HCT116 (cell line): ENCODE measurements at regions not wholly inside any gene's neighbourhood (a gene's known extent, or its start where the extent isn't known, plus 50 kb on each side); places are given as distances from the start of the nearest gene placed in this dataset.

Source experiments
- ATAC-seq: fragments of 200-7000 bp; cut with Tn5 transposase; 2 replicates; pipeline ENCODE4 v1.9.1; 2020; ENCODE audit warnings: mild to moderate bottlenecking, moderate library complexity
- BruUV-seq: library from RNA; stranded (reverse); fragments of 400-500 nt; replicated peaks from 2 replicates; lab custom pipeline; 2021; lab: Mats Ljungman, UMichigan
- CTCF ChIA-PET: fragments of 300-600 bp; sonication (Branson Sonifier 250); formaldehyde crosslinking; loops from one replicate; lab custom pipeline; 2021; ENCODE audit warnings: antibody characterized with exemption; lab: Charles Lee
- POLR2A ChIA-PET: fragments of 300-600, 350-600 bp; sonication (Branson Sonifier 250); formaldehyde crosslinking; loops from one replicate; lab custom pipeline; 2021; ENCODE audit warnings: antibody characterized with exemption; lab: Charles Lee
- RAD21 ChIA-PET, 2 experiments: fragments of 300-600 bp; sonication (Branson Sonifier 250); formaldehyde crosslinking; loops; one replicate each; lab custom pipeline; 2023; ENCODE audit warnings: low total read pairs in 2 of 2; ENCODE audit not compliant: uncharacterized antibody in 2 of 2, unreplicated experiment in 2 of 2, low non-redundant PET in 1 of 2; lab: Charles Lee
- DNase-seq: peaks from one replicate; pipeline ENCODE4 v3.0.0-alpha.2; 2010; ENCODE audit warnings: low read depth, low spot score
- H2AFZ ChIP-seq: fragments of 200-600 bp; shearing (Covaris generic), sonication (generic); 2 replicates; pipeline ENCODE4 v1.6.1; 2017; ENCODE audit warnings: low read depth, mixed run types, mixed read lengths, antibody characterized with exemption, low read length; ENCODE audit not compliant: poor library complexity, severe bottlenecking
- H3K27ac ChIP-seq: 2 replicates; pipeline ENCODE4 v1.5.1; 2012; ENCODE audit warnings: low read depth, low read length
- H3K27me3 ChIP-seq: fragments of 200-600 bp; sonication (generic); 2 replicates; pipeline ENCODE4 v1.6.1; 2016; ENCODE audit warnings: mixed run types, low read length, mixed read lengths; ENCODE audit not compliant: insufficient read depth
- H3K36me3 ChIP-seq, 2 experiments: fragments of 200-500 bp in 1 of 2; fragments of 200-600 bp in 1 of 2; sonication (Bioruptor generic) in 1 of 2; sonication (generic) in 1 of 2; 2 replicates each; pipeline versions ENCODE4 v1.5.1 to v1.6.1; 2014 to 2016; ENCODE audit warnings: low read length in 2 of 2, inconsistent platforms in 1 of 2, mixed read lengths in 1 of 2, mixed run types in 1 of 2; ENCODE audit not compliant: insufficient read depth in 2 of 2, control insufficient read depth in 1 of 2
- H3K4me1 ChIP-seq, 2 experiments: fragments of 200-600 bp in 1 of 2; sonication (generic) in 1 of 2; 2 replicates each; pipeline versions ENCODE4 v1.5.1 to v1.6.1; 2012 to 2017; ENCODE audit warnings: low read length in 2 of 2, inconsistent platforms in 1 of 2, mild to moderate bottlenecking in 1 of 2, mixed read lengths in 1 of 2, mixed run types in 1 of 2, moderate library complexity in 1 of 2; ENCODE audit not compliant: insufficient read depth in 2 of 2, control insufficient read depth in 1 of 2
- H3K4me2 ChIP-seq: fragments of 200-600 bp; sonication (generic); 2 replicates; pipeline ENCODE4 v1.6.1; 2017; ENCODE audit warnings: mixed run types, low read length, mixed read lengths
- H3K4me3 ChIP-seq, 2 experiments: fragments of 200-600 bp in 1 of 2; sonication (generic) in 1 of 2; replicated peaks in 1 of 2; 2 replicates each; pipeline ENCODE4 v1.5.1; 2011 to 2016; ENCODE audit warnings: low read length in 2 of 2, control low read depth in 1 of 2, low read depth in 1 of 2, mild to moderate bottlenecking in 1 of 2, mixed read lengths in 1 of 2, mixed run types in 1 of 2
- H3K79me2 ChIP-seq: fragments of 200-600 bp; sonication (generic); 2 replicates; pipeline ENCODE4 v1.6.1; 2017; ENCODE audit warnings: mild to moderate bottlenecking, mixed run types, low read length, moderate library complexity, mixed read lengths; ENCODE audit not compliant: insufficient read depth
- H3K9ac ChIP-seq: fragments of 200-600 bp; sonication (generic); 2 replicates; pipeline ENCODE4 v1.6.1; 2016; ENCODE audit warnings: low read length, mixed read lengths
- H3K9me2 ChIP-seq: fragments of 200-600 bp; sonication (generic), shearing (Covaris generic); 2 replicates; pipeline ENCODE4 v1.6.1; 2017; ENCODE audit warnings: mixed run types, mild to moderate bottlenecking, moderate library complexity; ENCODE audit not compliant: insufficient read depth
- H3K9me3 ChIP-seq, 2 experiments: fragments of 200-500 bp in 1 of 2; fragments of 200-600 bp in 1 of 2; sonication (Bioruptor generic) in 1 of 2; sonication (generic) in 1 of 2; 2 replicates each; pipeline ENCODE4 v1.6.1; 2014 to 2017; ENCODE audit warnings: low read length in 2 of 2, mixed read lengths in 2 of 2, inconsistent platforms in 1 of 2, low read depth in 1 of 2, mild to moderate bottlenecking in 1 of 2, mixed run types in 1 of 2, moderate library complexity in 1 of 2; ENCODE audit not compliant: control insufficient read depth in 1 of 2, insufficient read depth in 1 of 2
- H4K20me1 ChIP-seq: fragments of 200-600 bp; sonication (generic), shearing (Covaris generic); 2 replicates; pipeline ENCODE4 v1.6.1; 2017; ENCODE audit warnings: mixed run types, mild to moderate bottlenecking, moderate library complexity; ENCODE audit not compliant: insufficient read depth
- CBX3 ChIP-seq: IDR thresholded peaks from 2 replicates; pipeline ENCODE4 v1.6.1; 2012; ENCODE audit warnings: low read depth
- CEBPB ChIP-seq: IDR thresholded peaks from 2 replicates; pipeline ENCODE4 v1.6.1; 2012; ENCODE audit warnings: low read depth
- EGR1 ChIP-seq: IDR thresholded peaks from 2 replicates; pipeline ENCODE4 v1.6.1; 2012; ENCODE audit warnings: low read depth
- ELF1 ChIP-seq: IDR thresholded peaks from 2 replicates; pipeline ENCODE4 v1.6.1; 2012; ENCODE audit warnings: low read depth, borderline replicate concordance
- EZH2 ChIP-seq: fragments of 200-600 bp; sonication (generic); IDR thresholded peaks from 2 replicates; pipeline ENCODE4 v1.6.1; 2017; ENCODE audit warnings: antibody characterized with exemption, mixed run types
- EZH2phosphoT487 ChIP-seq: fragments of 200-600 bp; IDR thresholded peaks from 2 replicates; pipeline ENCODE4 v1.6.1; 2018; ENCODE audit warnings: antibody characterized with exemption, borderline replicate concordance
- FOSL1 ChIP-seq: IDR thresholded peaks from 2 replicates; pipeline ENCODE4 v1.6.1; 2012; ENCODE audit warnings: low read depth
- JUND ChIP-seq: IDR thresholded peaks from 2 replicates; pipeline ENCODE4 v1.6.1; 2012
- POLR2A ChIP-seq: IDR thresholded peaks from 2 replicates; pipeline ENCODE4 v1.7.0; 2011; ENCODE audit warnings: borderline replicate concordance; ENCODE audit not compliant: insufficient read depth, insufficient read length; ENCODE audit errors: extremely low read depth
- POLR2AphosphoS5 ChIP-seq: IDR thresholded peaks from 2 replicates; pipeline ENCODE4 v1.6.1; 2011; ENCODE audit warnings: mild to moderate bottlenecking, low read depth, low read length, moderate library complexity
- RAD21 ChIP-seq: IDR thresholded peaks from 2 replicates; pipeline ENCODE4 v1.6.1; 2012; ENCODE audit warnings: low read depth, mild to moderate bottlenecking
- SRF ChIP-seq: IDR thresholded peaks from 2 replicates; pipeline ENCODE4 v1.6.1; 2012; ENCODE audit warnings: low read depth
- TCF7L2 ChIP-seq: IDR thresholded peaks from 2 replicates; pipeline ENCODE4 v1.7.0; 2011; ENCODE audit warnings: borderline replicate concordance, inconsistent platforms; ENCODE audit not compliant: insufficient read depth, insufficient read length; ENCODE audit errors: extremely low read depth
- YY1 ChIP-seq: IDR thresholded peaks from 2 replicates; pipeline ENCODE4 v1.6.1; 2011; ENCODE audit warnings: low read length, low read depth, moderate library complexity, mild to moderate bottlenecking; ENCODE audit not compliant: insufficient replicate concordance; ENCODE audit errors: extremely low read depth
- ZNF274 ChIP-seq: fragments of 200-500 bp; sonication (Bioruptor generic); IDR thresholded peaks from 2 replicates; pipeline ENCODE4 v1.6.1; 2014; ENCODE audit warnings: mild to moderate bottlenecking, low read depth, low read length, inconsistent platforms
- intact Hi-C: fragments of 100-400 bp; cut with micrococcal nuclease; formaldehyde crosslinking; loops from 2 replicates; pipeline ENCODE4 v1.10.0; 2022
- TF ChIP-seq, protein P1 (sequence below): IDR thresholded peaks from 2 replicates; pipeline ENCODE4 v1.6.1; 2011; ENCODE audit warnings: mild to moderate bottlenecking, low read length, moderate library complexity; ENCODE audit not compliant: insufficient replicate concordance; ENCODE audit errors: extremely low read depth
- TF ChIP-seq, protein P2 (sequence below): IDR thresholded peaks from 2 replicates; pipeline ENCODE4 v1.6.1; 2012
- TF ChIP-seq, protein P3 (sequence below): IDR thresholded peaks from 2 replicates; pipeline ENCODE4 v1.6.1; 2012
- TF ChIP-seq, protein P4 (sequence below), 3 experiments: fragments of 200-600 bp in 1 of 3; sonication (generic) in 1 of 3; IDR thresholded peaks in 2 of 3; conservative IDR thresholded peaks in 1 of 3; 2 replicates each; pipeline ENCODE4 v1.5.1; 2012 to 2017; ENCODE audit warnings: low read depth in 2 of 3, low read length in 2 of 3, antibody characterized with exemption in 1 of 3, borderline replicate concordance in 1 of 3, control low read depth in 1 of 3, mild to moderate bottlenecking in 1 of 3, mixed read lengths in 1 of 3, mixed run types in 1 of 3, moderate library complexity in 1 of 3; ENCODE audit not compliant: insufficient read depth in 1 of 3

GRCh38 chr2:176913955-176914354 is 298.6 kb upstream of the HNRNPA3 start:
- no peak overlapping the region for H3K9ac ChIP-seq
- H4K20me1 ChIP-seq, result no peaks in the 10 kb centered on the region
- no peak overlapping the region for H2AFZ ChIP-seq
- no peak overlapping the region for H3K4me3 ChIP-seq
- H3K36me3 ChIP-seq, result no peaks in the 10 kb centered on the region
- ChIA-PET POLR2A (no interaction called here), RAD21 (no interaction called here), CTCF (no interaction called here)
- H3K9me2 ChIP-seq, result no peaks in the 10 kb centered on the region
- H3K4me2 ChIP-seq, result no peak overlapping the region
- no peaks in the 10 kb centered on the region for H3K4me1 ChIP-seq
- TF ChIP-seq YY1, result no peak
- TF ChIP-seq, protein P1, sequence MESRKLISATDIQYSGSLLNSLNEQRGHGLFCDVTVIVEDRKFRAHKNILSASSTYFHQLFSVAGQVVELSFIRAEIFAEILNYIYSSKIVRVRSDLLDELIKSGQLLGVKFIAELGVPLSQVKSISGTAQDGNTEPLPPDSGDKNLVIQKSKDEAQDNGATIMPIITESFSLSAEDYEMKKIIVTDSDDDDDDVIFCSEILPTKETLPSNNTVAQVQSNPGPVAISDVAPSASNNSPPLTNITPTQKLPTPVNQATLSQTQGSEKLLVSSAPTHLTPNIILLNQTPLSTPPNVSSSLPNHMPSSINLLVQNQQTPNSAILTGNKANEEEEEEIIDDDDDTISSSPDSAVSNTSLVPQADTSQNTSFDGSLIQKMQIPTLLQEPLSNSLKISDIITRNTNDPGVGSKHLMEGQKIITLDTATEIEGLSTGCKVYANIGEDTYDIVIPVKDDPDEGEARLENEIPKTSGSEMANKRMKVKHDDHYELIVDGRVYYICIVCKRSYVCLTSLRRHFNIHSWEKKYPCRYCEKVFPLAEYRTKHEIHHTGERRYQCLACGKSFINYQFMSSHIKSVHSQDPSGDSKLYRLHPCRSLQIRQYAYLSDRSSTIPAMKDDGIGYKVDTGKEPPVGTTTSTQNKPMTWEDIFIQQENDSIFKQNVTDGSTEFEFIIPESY, result no peak
- TF ChIP-seq RAD21, result no peak
- TF ChIP-seq EZH2phosphoT487, result no peak
- TF ChIP-seq CBX3, result no peak
- TF ChIP-seq TCF7L2, result no peak
- TF ChIP-seq FOSL1, result no peak
- no peak for TF ChIP-seq CEBPB
- no peak for TF ChIP-seq JUND
- TF ChIP-seq EZH2, result no peak
- no peak for TF ChIP-seq SRF
- TF ChIP-seq, protein P2, sequence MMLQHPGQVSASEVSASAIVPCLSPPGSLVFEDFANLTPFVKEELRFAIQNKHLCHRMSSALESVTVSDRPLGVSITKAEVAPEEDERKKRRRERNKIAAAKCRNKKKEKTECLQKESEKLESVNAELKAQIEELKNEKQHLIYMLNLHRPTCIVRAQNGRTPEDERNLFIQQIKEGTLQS, result no peak
- no peak for TF ChIP-seq POLR2AphosphoS5
- TF ChIP-seq POLR2A, result no peak
- no peak for TF ChIP-seq ELF1
- TF ChIP-seq, protein P3, sequence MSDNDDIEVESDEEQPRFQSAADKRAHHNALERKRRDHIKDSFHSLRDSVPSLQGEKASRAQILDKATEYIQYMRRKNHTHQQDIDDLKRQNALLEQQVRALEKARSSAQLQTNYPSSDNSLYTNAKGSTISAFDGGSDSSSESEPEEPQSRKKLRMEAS, result no peak
- no peak for TF ChIP-seq EGR1
- no peak for TF ChIP-seq ZNF274
- TF ChIP-seq, protein P4, sequence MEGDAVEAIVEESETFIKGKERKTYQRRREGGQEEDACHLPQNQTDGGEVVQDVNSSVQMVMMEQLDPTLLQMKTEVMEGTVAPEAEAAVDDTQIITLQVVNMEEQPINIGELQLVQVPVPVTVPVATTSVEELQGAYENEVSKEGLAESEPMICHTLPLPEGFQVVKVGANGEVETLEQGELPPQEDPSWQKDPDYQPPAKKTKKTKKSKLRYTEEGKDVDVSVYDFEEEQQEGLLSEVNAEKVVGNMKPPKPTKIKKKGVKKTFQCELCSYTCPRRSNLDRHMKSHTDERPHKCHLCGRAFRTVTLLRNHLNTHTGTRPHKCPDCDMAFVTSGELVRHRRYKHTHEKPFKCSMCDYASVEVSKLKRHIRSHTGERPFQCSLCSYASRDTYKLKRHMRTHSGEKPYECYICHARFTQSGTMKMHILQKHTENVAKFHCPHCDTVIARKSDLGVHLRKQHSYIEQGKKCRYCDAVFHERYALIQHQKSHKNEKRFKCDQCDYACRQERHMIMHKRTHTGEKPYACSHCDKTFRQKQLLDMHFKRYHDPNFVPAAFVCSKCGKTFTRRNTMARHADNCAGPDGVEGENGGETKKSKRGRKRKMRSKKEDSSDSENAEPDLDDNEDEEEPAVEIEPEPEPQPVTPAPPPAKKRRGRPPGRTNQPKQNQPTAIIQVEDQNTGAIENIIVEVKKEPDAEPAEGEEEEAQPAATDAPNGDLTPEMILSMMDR (IDR thresholded peaks at IDR 0.05 in 2 of 3, conservative IDR thresholded peaks at IDR 0.05 in 1 of 3; ENCODE audit: borderline replicate concordance in 1 of 3, insufficient read depth in 1 of 3, low read depth in 2 of 3, low read length in 2 of 3), result no peak
- no TSS peak for BruUV-seq
- peaks cover 24% of the 10 kb centered on the region for H3K27me3 ChIP-seq
- no peaks in the 10 kb centered on the region for H3K79me2 ChIP-seq
- ATAC-seq (no peak), DNase-seq (no peak)
- no peak overlapping the region for H3K27ac ChIP-seq
- intact Hi-C loops, result no loop called here
- H3K9me3 ChIP-seq, result no peaks in the 10 kb centered on the region
